ENCODE measurements at regions not wholly inside any gene's neighbourhood (a gene's known extent, or its start where the extent isn't known, plus 50 kb on each side); places are given as distances from the start of the nearest gene placed in this dataset.

GRCh38 chr17:79226037-79226436, 151.4 kb downstream of the ENGASE start:
- TF ChIP-seq CTCF (optimal IDR thresholded peaks at IDR 0.05 in 1 of 3, IDR thresholded peaks at IDR 0.05 in 1 of 3, conservative IDR thresholded peaks at IDR 0.05 in 1 of 3; ENCODE audit: extremely low read depth in 1 of 3, insufficient read depth in 2 of 3, low read length in 3 of 3) (no peak), EZH2 (IDR thresholded peaks at IDR 0.05; ENCODE audit: low read length) (no peak)

Data from keratinocyte (primary cell).